Heart left ventricle (tissue), 16 donors: ENCODE measurements at regions not wholly inside any gene's neighbourhood (a gene's known extent, or its start where the extent isn't known, plus 50 kb on each side); places are given as distances from the start of the nearest gene placed in this dataset.

Experiments used
- ATAC-seq, 4 donors: fragments of 200-7000 bp; cut with Tn5 transposase; one replicate each; pipeline ENCODE4 v1.9.1; 2020 to 2022; ENCODE audit warnings: moderate library complexity in 4 of 4, mild to moderate bottlenecking in 3 of 4, moderate number of reproducible peaks in 1 of 4
- DNase-seq, 5 donors: peaks; one replicate each; pipeline ENCODE4 v3.0.0-alpha.2; 2020
- H3K27ac ChIP-seq, 12 donors: fragments of 200-600 bp; sonication (generic) in 4 of 12; one replicate each; pipeline versions ENCODE4 v1.5.0 to v1.8.0; 2016 to 2022; ENCODE audit warnings: mild to moderate bottlenecking in 2 of 12
- H3K27me3 ChIP-seq, 9 donors: fragments of 200-600 bp; sonication (generic) in 2 of 9; one replicate each; pipeline versions ENCODE4 v1.5.1 to v1.8.0; 2016 to 2022; ENCODE audit warnings: mild to moderate bottlenecking in 3 of 9
- H3K36me3 ChIP-seq, 9 donors: fragments of 200-600 bp; sonication (generic) in 2 of 9; one replicate each; pipeline versions ENCODE4 v1.5.0 to v1.8.0; 2018 to 2022; ENCODE audit warnings: mild to moderate bottlenecking in 2 of 9
- H3K4me1 ChIP-seq, 12 donors: fragments of 200-600 bp; sonication (generic) in 4 of 12; one replicate each; pipeline versions ENCODE4 v1.5.0 to v1.8.0; 2016 to 2022; ENCODE audit warnings: mild to moderate bottlenecking in 3 of 12
- H3K4me3 ChIP-seq, 12 donors: fragments of 200-600 bp; sonication (generic) in 4 of 12; one replicate each; pipeline versions ENCODE4 v1.5.0 to v1.8.0; 2017 to 2022; ENCODE audit warnings: mild to moderate bottlenecking in 9 of 12, moderate library complexity in 4 of 12
- H3K9me3 ChIP-seq, 12 donors: fragments of 200-600 bp; sonication (generic) in 4 of 12; one replicate each; pipeline versions ENCODE4 v1.5.0 to v1.8.0; 2016 to 2022; ENCODE audit warnings: mild to moderate bottlenecking in 1 of 12
- POLR2A ChIP-seq, 2 donors: fragments of 450-650 bp; IDR thresholded peaks; one replicate each; pipeline ENCODE4 v1.6.1; 2017; ENCODE audit warnings: antibody characterized with exemption in 2 of 2, mild to moderate bottlenecking in 2 of 2, moderate library complexity in 2 of 2
- WGBS, 4 donors: extraction: QIAGEN DNeasy Blood & Tissue Kit in 2 of 4; methylation state at CpG; one replicate each; pipeline versions ENCODE4 v1.1.5 to v1.1.7; 2013 to 2018; 5-methylcytosine and 5-hydroxymethylcytosine counted together
- intact Hi-C, 10 donors: fragments of 100-400 bp; cut with DNase I; formaldehyde crosslinking; loops; one replicate each; pipeline versions ENCODE4 v1.11.1 to v1.14.2; 2022
- TF ChIP-seq, protein P1 (sequence below), 12 donors: fragments of 200-600 bp; sonication (generic) in 4 of 12; IDR thresholded peaks; one replicate each; pipeline versions ENCODE4 v1.5.0 to v1.8.0; 2018 to 2022; ENCODE audit warnings: antibody characterized with exemption in 12 of 12, mild to moderate bottlenecking in 5 of 12
- donor health status: ischemic (EF 13 %, LVEDD 7.1; RV severe dilation, severe dysfunction).
- donor health status: healthy with polysubstance abuse.
- donor health status: DM: no; HTN: yes; CAD: no.
- donor health status: DM: no; HTN: no; CAD: no.
- donor health status: ischemic (EF 25% LVEDD 6.9; RV normal size, moderate dysfunction).
- donor health status: ischemic (EF 25% LVEDD 5.7; RV mildly dilated, moderate dysfunction).
- donor health status: healthy.
- donor health status: DM: yes; HTN: yes; CAD: no.
- donor health status: ischemic (EF 35%, LVEDD 5.7; RV mildly dilated, moderate dysfunction).
- donor health status: nonischemic (EF 11% LVEDD 7.7; RV severe dilation, severe dysfunction).
- donor health status: DM: yes; HTN: yes; CAD: no.
- donor health status: PGD.
- donor health status: ischemic (EF 29% LVEDD 5.4; RV normal size, mild dysfunction).
- donor health status: nonischemic (EF 23%, LVEDD 6.1; RV moderate dilation, normal function).

DNA sequence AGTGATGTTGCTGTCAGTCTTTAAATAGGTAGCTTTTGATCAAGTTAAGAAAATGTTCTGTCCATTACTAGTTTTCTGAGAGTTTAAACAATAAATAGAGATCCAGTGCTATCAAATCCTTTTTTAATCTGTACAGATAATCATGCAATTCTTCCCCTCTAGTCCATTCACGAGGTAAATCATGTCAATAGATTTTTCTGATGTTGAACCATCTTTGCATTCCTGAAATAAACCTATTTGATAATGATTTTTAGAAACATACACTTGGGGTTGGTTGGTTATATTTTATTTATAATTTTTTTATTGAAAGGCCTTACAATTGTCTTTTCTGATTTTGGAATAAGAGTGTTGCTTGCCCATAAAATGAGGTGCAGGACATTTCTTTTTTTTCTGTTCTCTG, 95.0 kb downstream of the FAM53A start:
- DNase-seq (no peak), ATAC-seq (no peak)
- intact Hi-C loops: no loop called here
- peaks cover 0 to 5% (median 0%) of the 10 kb centered on the region in 12 donors for H3K4me1 ChIP-seq
- no peak overlapping the region for H3K27ac ChIP-seq
- no peak for TF ChIP-seq POLR2A (IDR thresholded peaks at IDR 0.05)
- TF ChIP-seq, protein P1, sequence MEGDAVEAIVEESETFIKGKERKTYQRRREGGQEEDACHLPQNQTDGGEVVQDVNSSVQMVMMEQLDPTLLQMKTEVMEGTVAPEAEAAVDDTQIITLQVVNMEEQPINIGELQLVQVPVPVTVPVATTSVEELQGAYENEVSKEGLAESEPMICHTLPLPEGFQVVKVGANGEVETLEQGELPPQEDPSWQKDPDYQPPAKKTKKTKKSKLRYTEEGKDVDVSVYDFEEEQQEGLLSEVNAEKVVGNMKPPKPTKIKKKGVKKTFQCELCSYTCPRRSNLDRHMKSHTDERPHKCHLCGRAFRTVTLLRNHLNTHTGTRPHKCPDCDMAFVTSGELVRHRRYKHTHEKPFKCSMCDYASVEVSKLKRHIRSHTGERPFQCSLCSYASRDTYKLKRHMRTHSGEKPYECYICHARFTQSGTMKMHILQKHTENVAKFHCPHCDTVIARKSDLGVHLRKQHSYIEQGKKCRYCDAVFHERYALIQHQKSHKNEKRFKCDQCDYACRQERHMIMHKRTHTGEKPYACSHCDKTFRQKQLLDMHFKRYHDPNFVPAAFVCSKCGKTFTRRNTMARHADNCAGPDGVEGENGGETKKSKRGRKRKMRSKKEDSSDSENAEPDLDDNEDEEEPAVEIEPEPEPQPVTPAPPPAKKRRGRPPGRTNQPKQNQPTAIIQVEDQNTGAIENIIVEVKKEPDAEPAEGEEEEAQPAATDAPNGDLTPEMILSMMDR (IDR thresholded peaks at IDR 0.05): no peak
- H3K4me3 ChIP-seq: no peak overlapping the region
- H3K9me3 ChIP-seq: peaks cover 0 to 40% (median 23%) of the 10 kb centered on the region in 12 donors
- H3K36me3 ChIP-seq: no peaks in the 10 kb centered on the region
- WGBS, 4 donors: 59 to 76% (median 66%) methylated on average over 1 of the region's 1 CpG
- H3K27me3 ChIP-seq: peaks cover 0 to 14% (median 6%) of the 10 kb centered on the region in 9 donors

GRCh38 chr4:1588306-1588705, 95.8 kb downstream of the FAM53A start:
- WGBS, 4 donors: 65 to 85% (median 78%) methylated on average over 5 of the region's 5 CpGs
- ATAC-seq: no peak

DNA sequence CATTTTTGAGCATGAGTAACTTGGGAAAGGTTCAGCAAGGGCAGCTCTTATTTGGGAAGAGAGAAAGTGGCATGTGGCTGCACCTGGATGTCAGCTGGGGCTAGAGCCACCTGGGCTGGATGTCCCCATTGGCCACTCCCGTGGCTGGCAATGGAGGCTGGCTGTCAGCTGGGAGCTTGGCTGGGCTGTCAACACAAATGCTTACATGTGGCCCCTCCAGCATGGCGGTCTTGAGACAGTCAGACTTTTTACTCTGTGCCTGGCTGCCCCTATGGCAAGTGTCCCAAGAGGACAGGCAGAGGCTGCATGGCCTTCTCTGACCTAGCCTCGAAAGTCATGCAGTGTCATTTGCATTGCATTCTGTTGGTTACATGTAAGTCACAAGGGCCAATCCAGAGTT, 99.6 kb downstream of the FAM53A start:
- DNase-seq: peak in 2 of 5 donors; percentile 4 to 14
- ATAC-seq: no peak
- TF ChIP-seq, protein P1 (IDR thresholded peaks at IDR 0.05): no peak
- WGBS, 4 donors: 51 to 72% (median 66%) methylated on average over 3 of the region's 3 CpGs
- Histone ChIP-seq H3K27me3 (peaks cover 0 to 2% (median 0%) of the 10 kb centered on the region in 9 donors), H3K4me3 (no peak overlapping the region), H3K4me1 (peaks cover 0 to 11% (median 4%) of the 10 kb centered on the region in 12 donors), H3K36me3 (no peaks in the 10 kb centered on the region), H3K27ac (no peak overlapping the region), H3K9me3 (peaks cover 0 to 16% (median 5%) of the 10 kb centered on the region in 12 donors)
- intact Hi-C loops: loop anchor here in 1 of 10 donors (5.0 kb wide), 1 partner anchor 237 kb away; the partner anchor contains the start of gene UVSSA

More at GRCh38 chr4:1588306-1588705, 95.8 kb downstream of the FAM53A start:
- Histone ChIP-seq H3K4me1 (no peaks in the 10 kb centered on the region), H3K4me3 (no peak overlapping the region), H3K36me3 (no peaks in the 10 kb centered on the region), H3K27me3 (peaks cover 0 to 7% (median 0%) of the 10 kb centered on the region in 9 donors), H3K9me3 (peaks cover 0 to 40% (median 23%) of the 10 kb centered on the region in 12 donors), H3K27ac (no peak overlapping the region)
- intact Hi-C loops: no loop called here
- TF ChIP-seq, protein P1 (IDR thresholded peaks at IDR 0.05): no peak
- TF ChIP-seq POLR2A (IDR thresholded peaks at IDR 0.05): no peak
- peak in 1 of 5 donors; percentile 11 for DNase-seq

GRCh38 chr4:1583859-1584258, 100.3 kb downstream of the FAM53A start:
- H3K36me3 ChIP-seq: no peaks in the 10 kb centered on the region
- peaks cover 0 to 18% (median 5%) of the 10 kb centered on the region in 12 donors for H3K4me1 ChIP-seq
- peaks cover 0 to 6% (median 0%) of the 10 kb centered on the region in 9 donors for H3K27me3 ChIP-seq
- no peak for DNase-seq
- H3K27ac ChIP-seq: no peak overlapping the region
- TF ChIP-seq, protein P1 (IDR thresholded peaks at IDR 0.05): no peak
- no peak for TF ChIP-seq POLR2A (IDR thresholded peaks at IDR 0.05)
- 67 to 84% (median 79%) methylated on average over 5 of the region's 5 CpGs for WGBS, 4 donors
- H3K9me3 ChIP-seq: peaks cover 0 to 10% (median under 1%) of the 10 kb centered on the region in 12 donors
- no peak for ATAC-seq
- no peak overlapping the region for H3K4me3 ChIP-seq
- intact Hi-C loops: loop anchor here in 1 of 10 donors (5.0 kb wide), 1 partner anchor 237 kb away; the partner anchor contains the start of gene UVSSA
